ENCODE measurements at regions not wholly inside any gene's neighbourhood (a gene's known extent, or its start where the extent isn't known, plus 50 kb on each side); places are given as distances from the start of the nearest gene placed in this dataset.

DNA sequence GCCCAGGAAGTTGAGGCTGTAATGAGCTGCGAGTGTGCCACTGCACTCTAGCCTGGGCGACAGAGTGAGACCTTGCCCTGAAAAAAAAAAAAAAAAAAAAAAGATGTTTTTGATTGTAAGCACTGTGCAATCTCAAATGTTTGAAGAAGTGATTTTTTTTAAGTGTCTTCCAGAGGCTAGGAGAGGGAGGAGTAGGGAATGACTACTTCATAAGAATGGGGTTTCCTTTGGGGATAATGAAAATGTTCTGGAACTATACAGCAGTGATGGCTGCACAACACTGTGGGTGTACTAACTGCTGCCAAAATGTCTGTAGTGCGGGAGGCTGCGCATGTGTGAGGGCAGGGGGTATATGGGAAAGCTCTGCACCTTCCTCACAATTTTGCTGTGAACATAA, 83.7 kb downstream of the MCFD2 start:
- TF ChIP-seq, protein P1, sequence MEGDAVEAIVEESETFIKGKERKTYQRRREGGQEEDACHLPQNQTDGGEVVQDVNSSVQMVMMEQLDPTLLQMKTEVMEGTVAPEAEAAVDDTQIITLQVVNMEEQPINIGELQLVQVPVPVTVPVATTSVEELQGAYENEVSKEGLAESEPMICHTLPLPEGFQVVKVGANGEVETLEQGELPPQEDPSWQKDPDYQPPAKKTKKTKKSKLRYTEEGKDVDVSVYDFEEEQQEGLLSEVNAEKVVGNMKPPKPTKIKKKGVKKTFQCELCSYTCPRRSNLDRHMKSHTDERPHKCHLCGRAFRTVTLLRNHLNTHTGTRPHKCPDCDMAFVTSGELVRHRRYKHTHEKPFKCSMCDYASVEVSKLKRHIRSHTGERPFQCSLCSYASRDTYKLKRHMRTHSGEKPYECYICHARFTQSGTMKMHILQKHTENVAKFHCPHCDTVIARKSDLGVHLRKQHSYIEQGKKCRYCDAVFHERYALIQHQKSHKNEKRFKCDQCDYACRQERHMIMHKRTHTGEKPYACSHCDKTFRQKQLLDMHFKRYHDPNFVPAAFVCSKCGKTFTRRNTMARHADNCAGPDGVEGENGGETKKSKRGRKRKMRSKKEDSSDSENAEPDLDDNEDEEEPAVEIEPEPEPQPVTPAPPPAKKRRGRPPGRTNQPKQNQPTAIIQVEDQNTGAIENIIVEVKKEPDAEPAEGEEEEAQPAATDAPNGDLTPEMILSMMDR (IDR thresholded peaks at IDR 0.05; ENCODE audit: control insufficient read depth, extremely low read depth, insufficient read depth), result no peak
- H3K4me3 ChIP-seq (ENCODE audit: low read depth, low read length), result no peak overlapping the region
- DNase-seq (ENCODE audit: low read depth), result no peak

DNA sequence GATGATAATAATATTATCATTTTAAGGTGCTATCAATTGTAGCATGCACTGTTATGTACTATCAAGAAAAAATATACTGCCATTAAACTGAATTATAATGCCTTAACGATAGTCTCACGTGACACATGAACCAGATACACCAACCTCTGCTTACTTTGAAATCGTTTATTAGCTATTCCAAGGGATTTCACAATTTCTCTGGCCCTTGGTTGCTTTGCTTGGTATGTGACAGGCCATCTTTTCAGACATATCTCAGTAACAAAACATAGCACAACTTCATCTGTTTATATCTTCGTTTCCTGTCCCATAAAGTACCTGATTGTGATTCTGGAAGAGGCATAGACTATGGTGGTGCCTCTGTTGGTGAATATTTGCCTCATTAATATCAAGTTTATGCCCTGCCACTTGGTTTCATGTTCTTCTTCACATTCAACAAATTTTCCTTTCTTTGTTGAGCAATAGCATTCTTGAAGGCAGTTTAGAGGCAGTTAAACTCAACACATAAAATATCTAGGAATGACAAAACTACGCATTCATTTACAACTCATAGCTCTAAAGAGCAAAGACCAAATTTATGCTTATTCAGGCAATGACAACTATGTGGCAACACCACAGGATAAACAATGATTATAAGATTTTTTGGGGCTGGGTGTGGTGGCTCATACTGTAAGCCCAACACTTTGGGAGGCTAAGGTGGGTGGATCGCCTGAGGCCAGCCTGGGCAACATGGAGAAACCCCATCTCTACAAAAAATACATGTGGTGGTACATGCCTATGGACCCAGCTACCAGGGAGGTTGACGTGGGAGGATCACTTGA, 84.3 kb downstream of the MCFD2 start:
- DNase-seq (ENCODE audit: low read depth), result no peak
- no peak overlapping the region for H3K4me3 ChIP-seq (ENCODE audit: low read depth, low read length)
- TF ChIP-seq, protein P1 (IDR thresholded peaks at IDR 0.05; ENCODE audit: control insufficient read depth, extremely low read depth, insufficient read depth), result no peak

DNA sequence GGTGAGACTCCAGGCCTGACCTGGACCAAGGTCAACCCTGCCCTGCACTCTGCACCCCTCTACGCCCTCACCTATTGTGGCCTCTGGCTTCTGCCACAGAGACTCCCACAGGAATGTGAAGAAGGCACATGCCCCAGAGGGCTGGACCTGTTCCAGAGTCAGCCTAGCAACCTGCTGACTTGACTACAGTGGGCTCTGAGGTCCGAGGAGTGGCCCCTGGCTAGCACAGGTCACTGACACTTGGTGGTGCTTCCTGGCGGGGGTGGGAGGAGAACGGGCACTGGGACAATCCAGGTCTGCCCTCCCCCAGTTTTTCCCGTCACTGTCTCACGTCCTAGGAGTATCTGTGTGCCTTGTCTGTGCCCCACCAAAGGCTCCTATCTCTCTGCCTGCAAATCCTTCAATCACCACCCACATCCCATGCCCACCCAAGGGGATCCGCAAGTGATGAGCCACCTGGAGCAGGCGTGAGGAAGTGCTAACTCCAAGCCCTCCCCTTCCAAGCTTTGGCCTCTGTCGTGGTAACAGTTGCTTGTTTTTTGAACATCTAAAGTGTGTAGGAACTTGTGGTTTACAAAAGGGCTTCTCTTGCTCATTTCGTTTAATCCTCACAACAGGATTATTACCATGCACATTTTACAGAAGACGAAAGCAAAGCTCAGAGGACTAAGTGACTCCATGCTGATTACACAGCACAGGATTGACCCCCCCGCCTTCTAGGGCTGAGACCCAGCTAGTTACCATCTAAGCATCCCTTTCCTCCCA, 86.2 kb downstream of the MCFD2 start:
- H3K4me3 ChIP-seq (ENCODE audit: low read depth, low read length), result no peak overlapping the region
- DNase-seq (ENCODE audit: low read depth), result no peak
- TF ChIP-seq, protein P1 (IDR thresholded peaks at IDR 0.05; ENCODE audit: control insufficient read depth, extremely low read depth, insufficient read depth), result no peak

DNA sequence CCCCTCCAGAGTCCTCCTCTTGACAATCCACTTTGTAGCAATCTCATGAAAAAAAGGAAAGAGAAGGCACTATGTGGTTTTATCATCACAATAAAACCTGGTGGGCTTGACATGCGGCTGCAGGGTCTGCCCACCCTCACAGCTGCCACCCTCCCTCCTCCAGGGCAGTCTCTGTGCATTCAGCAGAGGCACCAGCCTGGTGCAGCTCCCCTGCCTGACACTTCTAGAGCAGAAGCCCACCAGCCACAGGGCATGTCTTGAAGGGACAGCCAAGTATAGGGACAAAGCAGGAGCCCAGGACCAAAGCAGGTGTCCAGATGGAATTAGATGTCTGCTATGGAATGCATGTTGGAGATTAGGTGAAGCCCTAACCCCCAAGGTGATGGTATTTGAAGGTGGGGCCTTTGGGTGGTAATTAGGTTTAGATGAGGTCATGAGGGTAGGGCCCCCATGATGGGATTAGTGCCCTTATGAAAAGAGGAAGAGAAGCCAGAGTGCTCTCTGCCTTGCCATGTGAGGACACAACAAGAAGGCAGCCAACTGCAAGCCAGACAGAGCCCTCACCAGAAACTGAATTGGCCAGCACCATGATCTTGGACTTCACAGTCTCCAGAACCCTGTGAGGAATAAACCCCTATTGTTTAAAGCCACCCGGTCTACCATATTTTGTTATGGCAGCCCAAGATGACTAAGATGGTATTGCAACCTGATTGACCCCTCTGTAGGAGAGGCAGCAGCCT, 86.9 kb downstream of the MCFD2 start:
- TF ChIP-seq, protein P1 (IDR thresholded peaks at IDR 0.05; ENCODE audit: control insufficient read depth, extremely low read depth, insufficient read depth), result no peak
- DNase-seq (ENCODE audit: low read depth), result no peak
- no peak overlapping the region for H3K4me3 ChIP-seq (ENCODE audit: low read depth, low read length)

DNA sequence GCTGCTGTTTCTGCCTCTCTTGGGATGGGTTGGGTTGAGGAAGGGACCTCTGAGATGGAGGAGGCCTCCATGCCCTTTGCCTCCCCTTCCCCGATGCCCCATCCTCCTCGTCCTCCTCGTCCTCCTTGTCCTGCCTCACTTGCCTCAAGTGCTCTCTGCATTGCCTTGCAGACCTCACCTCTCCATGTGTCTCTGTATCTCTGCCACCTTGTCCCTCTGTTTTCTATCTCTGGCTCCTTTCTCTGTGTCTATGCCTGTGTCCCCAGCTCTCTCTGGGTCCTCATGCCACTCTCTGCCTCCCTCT, 87.5 kb downstream of the MCFD2 start:
- TF ChIP-seq, protein P1 (IDR thresholded peaks at IDR 0.05; ENCODE audit: control insufficient read depth, extremely low read depth, insufficient read depth), result no peak
- no peak overlapping the region for H3K4me3 ChIP-seq (ENCODE audit: low read depth, low read length)
- DNase-seq (ENCODE audit: low read depth), result no peak

DNA sequence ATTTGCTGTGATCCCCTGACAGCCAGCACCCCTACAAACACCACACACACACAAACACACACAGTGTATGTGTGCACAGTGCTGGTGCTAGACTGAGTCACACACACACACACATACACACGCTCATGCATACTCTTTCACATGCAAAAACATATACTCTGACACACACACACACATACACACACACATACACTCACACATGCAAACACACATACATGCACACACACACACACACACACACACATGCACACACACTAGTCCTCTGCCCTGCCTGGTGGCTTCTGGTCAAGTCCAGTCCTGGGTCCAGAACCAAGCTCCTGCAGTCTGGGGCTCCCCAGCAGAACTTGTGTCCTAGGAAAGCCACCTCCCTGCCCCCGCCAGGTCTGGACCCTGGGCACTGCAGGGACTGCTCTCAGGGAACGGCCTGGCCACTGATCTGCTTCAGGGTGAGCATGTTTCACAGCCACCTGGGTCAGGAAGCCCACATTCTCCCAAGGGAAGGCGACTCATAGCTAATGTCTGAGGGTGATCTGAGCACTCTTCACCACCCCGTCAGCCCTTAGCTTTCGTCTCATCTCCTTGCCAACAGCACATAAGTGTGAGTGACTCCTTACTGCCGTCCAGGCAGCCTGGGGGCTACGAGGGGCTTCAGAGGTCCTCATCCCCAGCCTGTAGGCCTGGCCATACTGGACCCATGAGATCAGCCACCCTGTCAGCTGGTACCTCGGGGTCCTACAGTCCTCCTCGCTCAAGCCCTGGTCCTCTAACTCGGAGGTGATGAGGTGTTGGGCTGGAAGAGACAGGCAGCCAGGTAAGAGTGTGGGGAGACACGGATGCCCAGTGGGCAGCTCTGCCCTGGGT, 88.1 kb downstream of the MCFD2 start:
- no peak overlapping the region for H3K4me3 ChIP-seq (ENCODE audit: low read depth, low read length)
- TF ChIP-seq, protein P1 (IDR thresholded peaks at IDR 0.05; ENCODE audit: control insufficient read depth, extremely low read depth, insufficient read depth), result no peak
- DNase-seq (ENCODE audit: low read depth), result no peak
